Ovary (tissue), 3 donors: ENCODE measurements at regions not wholly inside any gene's neighbourhood (a gene's known extent, or its start where the extent isn't known, plus 50 kb on each side); places are given as distances from the start of the nearest gene placed in this dataset.
"Not testable (repeated sequence)": the region's sequence is repeated elsewhere in the genome, so short reads cannot be mapped to it uniquely, and the experiment has no call there.

Experiments used
- CTCF ChIP-seq, 3 donors: fragments of 450-650 bp in 2 of 3; fragments of 200-600 bp in 1 of 3; IDR thresholded peaks; one replicate each; pipeline versions ENCODE4 v1.5.1 to v1.8.0; 2016 to 2022; ENCODE audit warnings: antibody characterized with exemption in 3 of 3, mild to moderate bottlenecking in 1 of 3
- POLR2A ChIP-seq: fragments of 450-650 bp; IDR thresholded peaks from one replicate; pipeline ENCODE4 v1.6.1; 2017; ENCODE audit warnings: antibody characterized with exemption, mild to moderate bottlenecking, moderate library complexity
- donor health status: DM: no; HTN: no; CAD: no.

- TF ChIP-seq CTCF (IDR thresholded peaks at IDR 0.05); POLR2A: not testable (repeated sequence)
Measured at GRCh38 chr13:52298079-52298661, 107.8 kb downstream of the THSD1 start.
